ENCODE measurements at regions not wholly inside any gene's neighbourhood (a gene's known extent, or its start where the extent isn't known, plus 50 kb on each side); places are given as distances from the start of the nearest gene placed in this dataset.
A peak's percentile ranks its signal among the peaks of the same experiment; 100 is the strongest.

DNA sequence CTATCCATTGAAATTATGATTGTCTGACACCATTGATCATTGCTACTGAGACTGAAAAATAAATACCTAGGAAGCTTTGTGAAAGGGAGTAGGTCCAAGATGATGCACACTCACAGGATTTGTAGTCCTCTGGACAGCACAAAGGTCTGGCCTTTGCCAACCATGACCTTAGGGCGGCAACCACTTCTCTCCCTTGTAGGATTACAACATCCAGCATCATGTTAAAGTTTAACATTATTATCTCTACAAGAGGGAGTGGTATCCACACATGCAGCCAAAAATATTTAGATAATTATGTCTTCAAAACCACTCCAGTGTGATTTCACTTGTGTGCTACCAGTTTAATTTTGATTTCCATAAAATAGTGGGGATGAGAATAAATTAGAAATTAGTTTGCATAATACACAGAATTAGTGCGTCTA, 51.1 kb upstream of the NHSL1 start:
- peak; percentile 32 for DNase-seq
- H3K79me2 ChIP-seq (ENCODE audit: insufficient read depth): no peaks in the 10 kb centered on the region
- H3K9me3 ChIP-seq (ENCODE audit: low read depth): no peaks in the 10 kb centered on the region

DNA sequence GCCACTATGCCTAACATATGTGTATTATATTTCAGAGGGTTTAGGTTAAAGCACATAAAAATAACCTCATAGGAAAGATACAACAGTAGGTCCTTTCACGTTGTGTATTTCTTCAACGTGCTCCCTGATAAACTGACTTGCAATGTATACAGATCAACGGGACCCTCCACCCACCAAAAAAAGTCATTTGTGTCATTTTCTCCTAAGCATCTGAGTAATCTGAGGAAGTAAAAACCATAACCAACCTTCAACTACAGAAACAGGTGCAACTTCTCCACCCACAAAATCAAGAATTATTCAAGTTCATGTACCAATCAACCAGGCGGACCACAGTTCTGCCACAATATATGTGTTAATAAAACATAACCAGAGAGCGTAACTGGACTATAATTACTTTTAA, 54.9 kb upstream of the NHSL1 start:
- Histone ChIP-seq H3F3A (ENCODE audit: insufficient read depth) (no peaks in the 10 kb centered on the region), H3K9me2 (ENCODE audit: insufficient read depth) (no peaks in the 10 kb centered on the region), H3K27ac (no peak overlapping the region), H4K20me1 (ENCODE audit: insufficient read depth) (no peaks in the 10 kb centered on the region), H2AFZ (no peak overlapping the region), H3K36me3 (ENCODE audit: low read depth) (no peaks in the 10 kb centered on the region), H3K79me2 (ENCODE audit: insufficient read depth) (no peaks in the 10 kb centered on the region), H3K9ac (no peak overlapping the region), H3K4me3 (no peak overlapping the region), H3K27me3 (replicated peaks; ENCODE audit: insufficient read depth) (no peaks in the 10 kb centered on the region), H3K4me1 (ENCODE audit: insufficient read depth) (no peaks in the 10 kb centered on the region), H3K9me3 (ENCODE audit: low read depth) (no peaks in the 10 kb centered on the region), H3K4me2 (ENCODE audit: unreplicated experiment) (no peak overlapping the region)
- in situ Hi-C loops (cut with MboI): no loop called here
- WGBS, 2 experiments (ENCODE audit: low coverage in 1 of 2, low lambda C conversion rate in 2 of 2, missing lambda C conversion rate in 2 of 2): 82 to 89% methylated on average over 5 of the region's 5 CpGs
- TF ChIP-seq EZH2 (IDR thresholded peaks at IDR 0.05; ENCODE audit: insufficient read depth, poor library complexity, severe bottlenecking) (no peak), EZH2phosphoT487 (IDR thresholded peaks at IDR 0.05; ENCODE audit: insufficient read depth, low read depth) (no peak)
- DNase-seq: no peak

More for the DNA sequence above, 51.1 kb upstream of the NHSL1 start:
- no peak overlapping the region for H3K27ac ChIP-seq
- 26 to 33% methylated on average over 2 of the region's 2 CpGs for WGBS, 2 experiments (ENCODE audit: low coverage in 1 of 2, low lambda C conversion rate in 2 of 2, missing lambda C conversion rate in 2 of 2)
- H4K20me1 ChIP-seq (ENCODE audit: insufficient read depth): no peaks in the 10 kb centered on the region
- no peaks in the 10 kb centered on the region for H3K9me2 ChIP-seq (ENCODE audit: insufficient read depth)
- peaks cover 3% of the 10 kb centered on the region for H3F3A ChIP-seq (ENCODE audit: insufficient read depth)
- H3K9ac ChIP-seq: no peak overlapping the region
- no peaks in the 10 kb centered on the region for H3K36me3 ChIP-seq (ENCODE audit: low read depth)
- peaks cover 3% of the 10 kb centered on the region for H3K4me1 ChIP-seq (ENCODE audit: insufficient read depth)
- no peak overlapping the region for H3K4me2 ChIP-seq (ENCODE audit: unreplicated experiment)
- no peak for TF ChIP-seq EZH2 (IDR thresholded peaks at IDR 0.05; ENCODE audit: insufficient read depth, poor library complexity, severe bottlenecking)
- TF ChIP-seq EZH2phosphoT487 (IDR thresholded peaks at IDR 0.05; ENCODE audit: insufficient read depth, low read depth): no peak
- H3K4me3 ChIP-seq: no peak overlapping the region
- H2AFZ ChIP-seq: no peak overlapping the region
- no peaks in the 10 kb centered on the region for H3K27me3 ChIP-seq (replicated peaks; ENCODE audit: insufficient read depth)
- in situ Hi-C loops (cut with MboI): no loop called here

DNA sequence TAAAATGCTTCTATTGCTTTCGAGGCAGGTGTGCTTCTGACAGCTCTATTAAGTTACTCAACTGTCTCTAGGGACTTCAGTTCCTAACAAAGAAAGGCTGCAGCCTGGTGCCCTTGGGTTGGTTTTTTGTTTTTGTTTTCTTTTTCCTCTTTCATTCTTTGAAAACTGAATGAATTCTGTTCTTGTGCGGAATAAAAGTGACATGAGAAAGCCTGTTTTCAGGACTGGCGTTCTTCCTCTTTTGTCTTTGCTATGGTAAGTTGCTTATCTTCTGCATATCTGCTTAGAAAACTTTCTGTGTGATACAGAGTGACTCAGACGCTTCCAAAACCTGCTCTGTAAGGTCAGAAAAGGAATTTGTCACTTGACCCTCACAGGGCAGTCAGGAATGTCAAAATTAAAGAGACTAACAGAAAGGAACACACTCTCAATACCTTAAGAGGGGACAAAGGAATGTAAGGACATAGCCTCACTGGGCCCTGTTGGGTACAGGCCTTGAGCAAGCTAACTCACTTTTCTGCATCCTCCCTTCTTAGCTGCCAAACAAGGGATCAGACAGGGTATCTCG, 56.2 kb upstream of the NHSL1 start:
- in situ Hi-C loops (cut with MboI): no loop called here
- Histone ChIP-seq H3K4me1 (ENCODE audit: insufficient read depth) (no peaks in the 10 kb centered on the region), H3K9ac (no peak overlapping the region), H3K4me3 (no peak overlapping the region), H3K36me3 (ENCODE audit: low read depth) (no peaks in the 10 kb centered on the region), H2AFZ (no peak overlapping the region), H3K9me3 (ENCODE audit: low read depth) (no peaks in the 10 kb centered on the region), H3F3A (ENCODE audit: insufficient read depth) (no peaks in the 10 kb centered on the region), H3K79me2 (ENCODE audit: insufficient read depth) (no peaks in the 10 kb centered on the region), H4K20me1 (ENCODE audit: insufficient read depth) (no peaks in the 10 kb centered on the region), H3K27ac (no peak overlapping the region), H3K4me2 (ENCODE audit: unreplicated experiment) (no peak overlapping the region), H3K9me2 (ENCODE audit: insufficient read depth) (no peaks in the 10 kb centered on the region), H3K27me3 (replicated peaks; ENCODE audit: insufficient read depth) (no peaks in the 10 kb centered on the region)
- WGBS, 2 experiments (ENCODE audit: low coverage in 1 of 2, low lambda C conversion rate in 2 of 2, missing lambda C conversion rate in 2 of 2): 84 to 87% methylated on average over 5 of the region's 5 CpGs
- TF ChIP-seq EZH2 (IDR thresholded peaks at IDR 0.05; ENCODE audit: insufficient read depth, poor library complexity, severe bottlenecking) (no peak), EZH2phosphoT487 (IDR thresholded peaks at IDR 0.05; ENCODE audit: insufficient read depth, low read depth) (no peak)
- no peak for DNase-seq

- Histone ChIP-seq H3F3A (ENCODE audit: insufficient read depth) (no peaks in the 10 kb centered on the region), H3K4me1 (ENCODE audit: insufficient read depth) (no peaks in the 10 kb centered on the region), H3K36me3 (ENCODE audit: low read depth) (no peaks in the 10 kb centered on the region), H3K4me3 (no peak overlapping the region), H3K79me2 (ENCODE audit: insufficient read depth) (no peaks in the 10 kb centered on the region), H2AFZ (no peak overlapping the region), H3K9me3 (ENCODE audit: low read depth) (no peaks in the 10 kb centered on the region), H3K9me2 (ENCODE audit: insufficient read depth) (no peaks in the 10 kb centered on the region), H3K9ac (no peak overlapping the region), H3K27ac (no peak overlapping the region), H4K20me1 (ENCODE audit: insufficient read depth) (no peaks in the 10 kb centered on the region), H3K27me3 (replicated peaks; ENCODE audit: insufficient read depth) (no peaks in the 10 kb centered on the region), H3K4me2 (ENCODE audit: unreplicated experiment) (no peak overlapping the region)
- DNase-seq: no peak
- 90 to 95% methylated on average over 5 of the region's 5 CpGs for WGBS, 2 experiments (ENCODE audit: low coverage in 1 of 2, low lambda C conversion rate in 2 of 2, missing lambda C conversion rate in 2 of 2)
- TF ChIP-seq EZH2 (IDR thresholded peaks at IDR 0.05; ENCODE audit: insufficient read depth, poor library complexity, severe bottlenecking): no peak
- no peak for TF ChIP-seq EZH2phosphoT487 (IDR thresholded peaks at IDR 0.05; ENCODE audit: insufficient read depth, low read depth)
- in situ Hi-C loops (cut with MboI): no loop called here
Measured at GRCh38 chr6:138557147-138557546, 57.9 kb upstream of the NHSL1 start.

GRCh38 chr6:138559143-138559542, 59.8 kb upstream of the NHSL1 start:
- H3K36me3 ChIP-seq (ENCODE audit: low read depth): no peaks in the 10 kb centered on the region
- H3K27me3 ChIP-seq (replicated peaks; ENCODE audit: insufficient read depth): no peaks in the 10 kb centered on the region
- no peak for DNase-seq
- H4K20me1 ChIP-seq (ENCODE audit: insufficient read depth): no peaks in the 10 kb centered on the region
- H3K79me2 ChIP-seq (ENCODE audit: insufficient read depth): no peaks in the 10 kb centered on the region
- H3K9ac ChIP-seq: no peak overlapping the region
- no peak overlapping the region for H3K27ac ChIP-seq
- WGBS, 2 experiments (ENCODE audit: low coverage in 1 of 2, low lambda C conversion rate in 2 of 2, missing lambda C conversion rate in 2 of 2): 79 to 83% methylated on average over 4 of the region's 4 CpGs
- no peak overlapping the region for H2AFZ ChIP-seq
- no peak overlapping the region for H3K4me3 ChIP-seq
- in situ Hi-C loops (cut with MboI): no loop called here
- no peaks in the 10 kb centered on the region for H3K4me1 ChIP-seq (ENCODE audit: insufficient read depth)
- H3K4me2 ChIP-seq (ENCODE audit: unreplicated experiment): no peak overlapping the region
- H3K9me3 ChIP-seq (ENCODE audit: low read depth): no peaks in the 10 kb centered on the region
- H3K9me2 ChIP-seq (ENCODE audit: insufficient read depth): no peaks in the 10 kb centered on the region
- no peaks in the 10 kb centered on the region for H3F3A ChIP-seq (ENCODE audit: insufficient read depth)
- no peak for TF ChIP-seq EZH2 (IDR thresholded peaks at IDR 0.05; ENCODE audit: insufficient read depth, poor library complexity, severe bottlenecking)
- TF ChIP-seq EZH2phosphoT487 (IDR thresholded peaks at IDR 0.05; ENCODE audit: insufficient read depth, low read depth): no peak
